Panc1 (cell line): ENCODE measurements at regions not wholly inside any gene's neighbourhood (a gene's known extent, or its start where the extent isn't known, plus 50 kb on each side); places are given as distances from the start of the nearest gene placed in this dataset.

Experiments
- ATAC-seq: fragments of 200-7000 bp; cut with Tn5 transposase; 2 replicates; pipeline ENCODE4 v1.9.1; 2020; ENCODE audit warnings: mild to moderate bottlenecking, moderate library complexity
- BruUV-seq: library from RNA; stranded (reverse); fragments of 400-500 nt; replicated peaks from 2 replicates; lab custom pipeline; 2021; lab: Mats Ljungman, UMichigan
- CTCF ChIA-PET: fragments of 300-600 bp; sonication (Branson Sonifier 250); formaldehyde crosslinking; loops from one replicate; lab custom pipeline; 2022; ENCODE audit warnings: antibody characterized with exemption; lab: Charles Lee
- POLR2A ChIA-PET: fragments of 300-600 bp; sonication (Branson Sonifier 250); formaldehyde crosslinking; loops from one replicate; lab custom pipeline; 2022; ENCODE audit warnings: antibody characterized with exemption; lab: Charles Lee
- DNase-seq: peaks from one replicate; pipeline ENCODE4 v3.0.0-alpha.2; 2010; ENCODE audit warnings: low read depth, low spot score
- H3K27ac ChIP-seq: 2 replicates; pipeline ENCODE4 v1.5.1; 2011; ENCODE audit warnings: mild to moderate bottlenecking, low read length, inconsistent platforms
- H3K27me3 ChIP-seq: fragments of 200-500 bp; sonication (Bioruptor generic); 2 replicates; pipeline ENCODE4 v1.6.0; 2014; ENCODE audit warnings: low read length, inconsistent platforms; ENCODE audit not compliant: control insufficient read depth, insufficient read depth
- H3K36me3 ChIP-seq: fragments of 200-500 bp; sonication (Bioruptor generic); 2 replicates; pipeline ENCODE4 v1.5.1; 2014; ENCODE audit warnings: inconsistent platforms, mild to moderate bottlenecking, low read length, moderate library complexity; ENCODE audit not compliant: control insufficient read depth, insufficient read depth
- H3K4me1 ChIP-seq: 2 replicates; pipeline ENCODE4 v1.5.1; 2011; ENCODE audit warnings: inconsistent platforms, mild to moderate bottlenecking, low read length, moderate library complexity; ENCODE audit not compliant: control insufficient read depth, insufficient read depth
- H3K4me3 ChIP-seq, 2 experiments: 2 replicates each; pipeline ENCODE4 v1.5.1; 2011 to 2012; ENCODE audit warnings: low read depth in 2 of 2, low read length in 2 of 2, mild to moderate bottlenecking in 2 of 2, inconsistent platforms in 1 of 2, moderate library complexity in 1 of 2
- H3K9me3 ChIP-seq: fragments of 200-500 bp; sonication (Bioruptor generic); 2 replicates; pipeline ENCODE4 v1.5.1; 2014; ENCODE audit warnings: low read depth, mild to moderate bottlenecking, inconsistent platforms, low read length, moderate library complexity; ENCODE audit not compliant: control insufficient read depth, insufficient read depth
- CTCF ChIP-seq: fragments of 450-650 bp; IDR thresholded peaks from 2 replicates; pipeline ENCODE4 v1.5.1; 2017; ENCODE audit warnings: mild to moderate bottlenecking
- POLR2AphosphoS5 ChIP-seq: IDR thresholded peaks from 2 replicates; pipeline ENCODE4 v1.6.1; 2012; ENCODE audit warnings: mild to moderate bottlenecking, low read depth, low read length, moderate library complexity
- REST ChIP-seq, 2 experiments: IDR thresholded peaks; 2 replicates each; pipeline ENCODE4 v1.6.1; 2011 to 2012; ENCODE audit warnings: low read depth in 2 of 2, control low read depth in 1 of 2, low read length in 1 of 2, mild to moderate bottlenecking in 1 of 2, moderate library complexity in 1 of 2; ENCODE audit not compliant: insufficient read depth in 1 of 2
- SIN3A ChIP-seq: IDR thresholded peaks from 2 replicates; pipeline ENCODE4 v1.6.1; 2012; ENCODE audit warnings: low read depth, mild to moderate bottlenecking, low read length, moderate library complexity, borderline replicate concordance; ENCODE audit not compliant: insufficient read depth
- TCF7L2 ChIP-seq: IDR thresholded peaks from 2 replicates; pipeline ENCODE4 v1.6.1; 2011; ENCODE audit warnings: mild to moderate bottlenecking, low read depth, low read length, inconsistent platforms
- in situ Hi-C: cut with HindIII; loops from 2 replicates; pipeline ENCODE4 v1.10.0; 2016; ENCODE audit warnings: low sequenced_read_pairs, low pct_unique_long_range_greater_than_20kb
- intact Hi-C: fragments of 100-400 bp; cut with micrococcal nuclease; formaldehyde crosslinking; loops from one replicate; pipeline ENCODE4 v1.10.0; 2022; ENCODE audit not compliant: unreplicated experiment

- no peak for ATAC-seq
- intact Hi-C loops = no loop called here
- H3K27me3 ChIP-seq = no peaks in the 10 kb centered on the region
- in situ Hi-C loops = no loop called here
- no peak overlapping the region for H3K4me3 ChIP-seq
- no peak for DNase-seq
- ChIA-PET POLR2A (no interaction called here), CTCF (no interaction called here)
- H3K27ac ChIP-seq = no peak overlapping the region
- no peaks in the 10 kb centered on the region for H3K36me3 ChIP-seq
- BruUV-seq = no TSS peak
- no peak for TF ChIP-seq CTCF
- no peak for TF ChIP-seq REST (IDR thresholded peaks at IDR 0.05; ENCODE audit: insufficient read depth in 1 of 2, low read depth in 2 of 2, low read length in 1 of 2)
- no peak for TF ChIP-seq POLR2AphosphoS5
- TF ChIP-seq SIN3A = no peak
- TF ChIP-seq TCF7L2 = no peak
- H3K4me1 ChIP-seq = no peaks in the 10 kb centered on the region
- no peaks in the 10 kb centered on the region for H3K9me3 ChIP-seq
Measured at GRCh38 chr6:91042656-91043055, 455.8 kb upstream of the MAP3K7 start.

- DNase-seq (no peak), ATAC-seq (no peak)
- H3K36me3 ChIP-seq = no peaks in the 10 kb centered on the region
- in situ Hi-C loops = no loop called here
- no TSS peak for BruUV-seq
- H3K4me1 ChIP-seq = no peaks in the 10 kb centered on the region
- CTCF ChIA-PET = no interaction called here
- POLR2A ChIA-PET = no interaction called here
- H3K9me3 ChIP-seq = no peaks in the 10 kb centered on the region
- no peak overlapping the region for H3K4me3 ChIP-seq
- TF ChIP-seq SIN3A (no peak), REST (IDR thresholded peaks at IDR 0.05; ENCODE audit: insufficient read depth in 1 of 2, low read depth in 2 of 2, low read length in 1 of 2) (no peak)
- no peak overlapping the region for H3K27ac ChIP-seq
- intact Hi-C loops = no loop called here
- H3K27me3 ChIP-seq = no peaks in the 10 kb centered on the region
Measured at GRCh38 chr6:91033964-91034363, 447.1 kb upstream of the MAP3K7 start.
